ENCODE measurements at regions not wholly inside any gene's neighbourhood (a gene's known extent, or its start where the extent isn't known, plus 50 kb on each side); places are given as distances from the start of the nearest gene placed in this dataset.

DNA sequence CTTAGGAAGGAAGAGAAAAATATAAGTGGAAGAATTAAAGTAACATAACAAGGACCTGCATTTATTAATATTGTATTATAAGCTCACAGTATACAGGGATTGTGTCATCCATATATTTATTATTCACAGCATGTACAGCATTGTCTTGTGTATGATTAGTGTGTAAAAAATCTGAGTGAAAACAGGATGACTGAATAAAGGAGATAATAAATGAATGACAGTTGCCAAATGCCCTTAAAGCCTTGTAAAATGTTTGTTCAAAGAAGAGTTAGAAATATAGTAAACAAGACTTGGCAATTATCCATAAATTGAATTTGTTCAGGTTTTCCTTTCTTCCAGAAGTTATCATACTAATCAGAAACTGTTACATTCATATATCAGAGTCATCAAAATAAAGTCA lies 172.7 kb downstream of the BTC start:
- TF ChIP-seq, protein P1, sequence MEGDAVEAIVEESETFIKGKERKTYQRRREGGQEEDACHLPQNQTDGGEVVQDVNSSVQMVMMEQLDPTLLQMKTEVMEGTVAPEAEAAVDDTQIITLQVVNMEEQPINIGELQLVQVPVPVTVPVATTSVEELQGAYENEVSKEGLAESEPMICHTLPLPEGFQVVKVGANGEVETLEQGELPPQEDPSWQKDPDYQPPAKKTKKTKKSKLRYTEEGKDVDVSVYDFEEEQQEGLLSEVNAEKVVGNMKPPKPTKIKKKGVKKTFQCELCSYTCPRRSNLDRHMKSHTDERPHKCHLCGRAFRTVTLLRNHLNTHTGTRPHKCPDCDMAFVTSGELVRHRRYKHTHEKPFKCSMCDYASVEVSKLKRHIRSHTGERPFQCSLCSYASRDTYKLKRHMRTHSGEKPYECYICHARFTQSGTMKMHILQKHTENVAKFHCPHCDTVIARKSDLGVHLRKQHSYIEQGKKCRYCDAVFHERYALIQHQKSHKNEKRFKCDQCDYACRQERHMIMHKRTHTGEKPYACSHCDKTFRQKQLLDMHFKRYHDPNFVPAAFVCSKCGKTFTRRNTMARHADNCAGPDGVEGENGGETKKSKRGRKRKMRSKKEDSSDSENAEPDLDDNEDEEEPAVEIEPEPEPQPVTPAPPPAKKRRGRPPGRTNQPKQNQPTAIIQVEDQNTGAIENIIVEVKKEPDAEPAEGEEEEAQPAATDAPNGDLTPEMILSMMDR (IDR thresholded peaks at IDR 0.05; ENCODE audit: low read depth, low read length, missing control alignments): no peak

DNA sequence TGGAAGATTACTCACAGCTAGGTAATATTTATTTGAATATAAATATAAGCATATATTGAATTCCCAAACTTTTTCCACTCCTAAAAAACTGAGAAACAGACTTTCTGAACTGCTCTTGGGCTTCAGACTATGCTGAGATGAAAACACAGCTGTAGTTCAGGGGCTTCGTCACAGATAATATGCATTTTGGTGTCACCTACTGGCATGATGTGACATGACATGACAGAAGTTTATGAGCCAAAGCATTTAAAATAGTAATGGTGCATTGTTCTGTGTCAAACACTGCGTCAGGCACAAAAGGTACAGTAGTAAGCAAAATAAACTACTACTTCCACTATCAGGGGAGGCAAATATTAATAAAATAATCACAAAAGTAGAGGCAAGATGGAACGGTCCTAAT lies 171.3 kb downstream of the BTC start:
- no peak for DNase-seq (ENCODE audit: low read depth)

More for the DNA sequence above, 172.7 kb downstream of the BTC start:
- no peak for DNase-seq (ENCODE audit: low read depth)
- H3K4me3 ChIP-seq (ENCODE audit: low read depth, low read length): no peak overlapping the region

DNA sequence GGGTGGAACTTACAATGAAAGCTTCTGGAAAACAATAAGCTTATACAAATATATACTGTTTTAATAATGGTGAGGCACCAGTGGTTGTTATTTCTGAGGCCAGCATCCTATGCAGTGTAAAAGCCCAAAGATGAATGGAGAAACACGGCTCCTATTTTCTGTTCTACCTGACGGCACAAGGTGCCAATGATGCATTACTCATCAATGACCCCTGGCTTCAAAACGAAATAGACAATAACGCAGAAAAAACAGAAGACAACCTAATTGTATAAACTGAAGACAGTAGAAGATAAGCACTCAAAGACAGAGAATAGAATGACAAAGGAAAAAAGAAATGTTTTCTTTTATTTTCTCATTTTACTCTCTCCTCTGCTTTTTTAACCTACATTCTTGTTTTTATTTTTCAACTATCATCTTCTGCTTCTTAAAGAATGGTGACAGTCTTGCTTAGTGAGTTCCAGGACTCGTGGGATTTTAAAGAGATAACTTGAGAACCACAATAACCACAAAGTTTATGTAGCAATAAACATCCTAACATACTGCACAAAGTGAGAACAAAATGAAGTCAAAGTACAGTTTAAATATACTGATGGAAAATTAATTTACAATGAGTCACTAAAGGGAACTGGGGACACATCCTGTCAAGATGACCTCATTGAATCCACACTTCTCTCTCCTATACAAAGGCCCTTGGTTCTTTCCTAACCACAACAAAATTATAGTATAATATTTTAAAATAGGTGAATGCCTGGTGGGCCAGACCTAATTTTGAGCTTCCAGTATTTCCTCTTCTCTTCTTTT lies 169.8 kb downstream of the BTC start:
- TF ChIP-seq, protein P1 (IDR thresholded peaks at IDR 0.05; ENCODE audit: low read depth, low read length, missing control alignments): no peak
- H3K4me3 ChIP-seq (ENCODE audit: low read depth, low read length): no peak overlapping the region
- no peak for DNase-seq (ENCODE audit: low read depth)

More for the DNA sequence above, 171.3 kb downstream of the BTC start:
- H3K4me3 ChIP-seq (ENCODE audit: low read depth, low read length): no peak overlapping the region
- TF ChIP-seq, protein P1 (IDR thresholded peaks at IDR 0.05; ENCODE audit: low read depth, low read length, missing control alignments): peak; percentile 46

DNA sequence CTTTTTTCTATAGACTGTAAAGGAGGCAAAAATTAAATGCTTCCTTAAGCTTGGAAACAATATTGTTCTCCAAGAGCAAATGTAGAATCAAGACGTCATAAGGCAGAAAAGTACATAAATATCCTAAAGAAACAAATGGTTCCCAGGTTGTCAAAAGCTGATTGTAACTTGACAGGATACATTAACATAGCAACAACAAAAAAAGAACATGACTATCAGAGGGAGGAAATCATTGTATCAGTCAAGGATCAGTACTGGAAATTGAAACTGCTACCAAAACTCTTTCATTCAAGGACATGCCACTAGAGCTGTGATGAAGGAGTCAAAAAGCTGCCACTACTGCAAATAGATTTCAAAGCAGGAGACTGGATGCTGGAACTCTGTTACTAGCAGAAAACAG lies 168.3 kb downstream of the BTC start:
- TF ChIP-seq, protein P1 (IDR thresholded peaks at IDR 0.05; ENCODE audit: low read depth, low read length, missing control alignments): no peak
- H3K4me3 ChIP-seq (ENCODE audit: low read depth, low read length): no peak overlapping the region
- DNase-seq (ENCODE audit: low read depth): no peak

DNA sequence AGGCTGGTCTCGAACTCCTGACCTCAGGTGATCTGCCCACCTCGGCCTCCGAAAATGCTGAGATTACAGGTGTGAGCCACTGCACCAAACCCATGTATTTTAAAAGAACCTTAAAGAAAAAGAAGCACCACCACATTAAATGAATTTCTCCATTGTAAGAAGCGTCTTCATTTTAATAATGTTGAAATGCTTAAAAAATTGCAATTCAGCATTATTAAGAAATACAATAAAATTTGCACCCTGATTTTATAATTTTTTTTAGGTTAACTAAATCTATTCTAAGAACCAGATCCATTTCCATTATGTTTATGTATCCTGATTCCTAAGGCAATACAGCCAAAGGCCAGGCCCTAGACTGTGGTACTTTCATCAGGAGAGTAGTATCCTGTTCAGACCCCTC lies 167.2 kb downstream of the BTC start:
- no peak for DNase-seq (ENCODE audit: low read depth)
- no peak overlapping the region for H3K4me3 ChIP-seq (ENCODE audit: low read depth, low read length)
- TF ChIP-seq, protein P1 (IDR thresholded peaks at IDR 0.05; ENCODE audit: low read depth, low read length, missing control alignments): no peak

DNA sequence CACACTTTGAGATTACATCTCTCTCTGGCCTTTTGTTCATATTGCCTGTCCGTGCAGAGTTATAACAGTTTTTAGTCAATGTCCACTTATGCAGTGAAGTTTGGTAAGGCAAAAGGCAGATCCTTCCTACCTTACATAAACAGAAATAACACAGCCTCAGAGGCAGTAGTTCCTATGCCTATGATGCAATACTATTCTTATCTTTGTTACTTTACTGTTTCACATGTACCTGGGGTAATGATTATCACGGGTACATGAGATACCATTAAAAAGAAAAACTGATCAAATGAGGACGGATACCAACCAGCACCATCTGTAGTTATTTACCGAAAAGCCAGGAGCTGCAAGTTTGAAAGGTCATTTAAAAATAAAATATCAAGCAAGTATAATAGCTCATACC lies 166.8 kb downstream of the BTC start:
- H3K4me3 ChIP-seq (ENCODE audit: low read depth, low read length): no peak overlapping the region
- DNase-seq (ENCODE audit: low read depth): no peak
- TF ChIP-seq, protein P1 (IDR thresholded peaks at IDR 0.05; ENCODE audit: low read depth, low read length, missing control alignments): no peak
